ENCODE measurements at regions not wholly inside any gene's neighbourhood (a gene's known extent, or its start where the extent isn't known, plus 50 kb on each side); places are given as distances from the start of the nearest gene placed in this dataset.

DNA sequence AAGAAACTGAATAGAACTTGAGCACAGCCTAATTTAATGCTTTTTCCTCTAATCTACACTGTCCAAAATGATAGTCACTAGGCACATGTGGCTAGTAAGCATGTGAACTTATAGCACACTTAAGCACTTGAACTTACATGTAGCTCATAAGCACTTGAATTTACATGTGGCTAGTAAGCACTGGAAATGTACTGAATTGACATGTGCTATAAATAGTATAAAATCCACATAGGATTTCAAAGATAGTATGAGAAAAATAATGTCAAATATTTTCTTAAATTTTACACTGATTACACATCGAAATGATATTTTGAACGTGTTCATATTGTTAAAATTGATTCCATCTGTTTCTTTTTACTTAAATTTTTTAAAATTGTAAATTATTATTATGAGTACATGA lies 167.3 kb downstream of the CARTPT start:
- Mint-ChIP-seq H3K27me3 (peaks cover 14% of the 10 kb centered on the region), H3K4me3 (no peak overlapping the region), H3K27ac (no peak overlapping the region), H3K9me3 (no peaks in the 10 kb centered on the region), H3K36me3 (ENCODE audit: low read depth) (no peaks in the 10 kb centered on the region), H3K4me1 (ENCODE audit: low read depth) (no peaks in the 10 kb centered on the region)
- TF ChIP-seq, protein P1, sequence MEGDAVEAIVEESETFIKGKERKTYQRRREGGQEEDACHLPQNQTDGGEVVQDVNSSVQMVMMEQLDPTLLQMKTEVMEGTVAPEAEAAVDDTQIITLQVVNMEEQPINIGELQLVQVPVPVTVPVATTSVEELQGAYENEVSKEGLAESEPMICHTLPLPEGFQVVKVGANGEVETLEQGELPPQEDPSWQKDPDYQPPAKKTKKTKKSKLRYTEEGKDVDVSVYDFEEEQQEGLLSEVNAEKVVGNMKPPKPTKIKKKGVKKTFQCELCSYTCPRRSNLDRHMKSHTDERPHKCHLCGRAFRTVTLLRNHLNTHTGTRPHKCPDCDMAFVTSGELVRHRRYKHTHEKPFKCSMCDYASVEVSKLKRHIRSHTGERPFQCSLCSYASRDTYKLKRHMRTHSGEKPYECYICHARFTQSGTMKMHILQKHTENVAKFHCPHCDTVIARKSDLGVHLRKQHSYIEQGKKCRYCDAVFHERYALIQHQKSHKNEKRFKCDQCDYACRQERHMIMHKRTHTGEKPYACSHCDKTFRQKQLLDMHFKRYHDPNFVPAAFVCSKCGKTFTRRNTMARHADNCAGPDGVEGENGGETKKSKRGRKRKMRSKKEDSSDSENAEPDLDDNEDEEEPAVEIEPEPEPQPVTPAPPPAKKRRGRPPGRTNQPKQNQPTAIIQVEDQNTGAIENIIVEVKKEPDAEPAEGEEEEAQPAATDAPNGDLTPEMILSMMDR (IDR thresholded peaks at IDR 0.05) = no peak
- ATAC-seq = no peak
- DNase-seq = no peak
- POLR2A ChIA-PET = no interaction called here
- intact Hi-C loops (cut with micrococcal nuclease) = no loop called here
- CTCF ChIA-PET = no interaction called here

DNA sequence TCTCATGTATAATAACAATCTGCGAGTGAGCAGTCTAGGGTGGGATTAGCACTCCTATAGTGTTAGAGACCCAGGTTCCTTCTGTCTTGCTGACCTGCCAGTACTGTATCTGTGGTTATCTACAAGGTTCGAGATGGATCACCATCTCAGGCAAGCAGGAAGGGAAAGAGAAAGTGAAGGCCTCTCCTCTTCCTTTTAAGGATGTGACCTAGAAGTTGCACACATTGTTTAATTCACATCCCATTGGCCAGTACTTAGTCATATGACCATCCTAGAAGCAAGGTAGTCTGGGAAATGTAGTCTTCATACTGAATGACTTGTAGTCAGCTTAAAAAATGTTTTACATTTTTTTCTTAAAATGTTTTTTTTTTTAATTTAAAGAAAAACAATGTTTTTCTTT lies 168.6 kb downstream of the CARTPT start:
- intact Hi-C loops (cut with micrococcal nuclease) = no loop called here
- CTCF ChIA-PET = no interaction called here
- TF ChIP-seq, protein P1 (IDR thresholded peaks at IDR 0.05) = no peak

DNA sequence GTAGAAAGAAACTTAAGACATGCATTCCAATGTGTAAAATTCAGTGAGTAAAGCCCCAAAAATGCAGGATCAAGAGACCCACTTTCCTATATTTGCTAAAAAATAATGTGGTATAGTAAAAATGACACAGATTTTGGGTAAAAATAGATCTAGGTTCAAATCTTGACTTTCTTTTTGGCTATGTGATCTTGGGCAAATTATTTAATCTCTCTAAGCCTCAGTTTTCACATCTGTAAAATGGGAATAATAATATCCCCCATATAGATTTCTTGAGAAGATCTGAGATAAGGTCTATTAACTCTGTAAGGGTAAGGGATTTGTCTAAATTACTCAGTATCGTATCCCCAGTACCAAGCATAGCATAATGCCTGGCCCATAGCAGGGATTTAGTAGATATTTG lies 172.3 kb downstream of the CARTPT start:
- H3K27ac Mint-ChIP-seq = no peak overlapping the region
- no peak overlapping the region for H3K4me3 Mint-ChIP-seq
- no peaks in the 10 kb centered on the region for H3K9me3 Mint-ChIP-seq
- ATAC-seq = no peak
- TF ChIP-seq, protein P1 (IDR thresholded peaks at IDR 0.05) = no peak
- peaks cover 11% of the 10 kb centered on the region for H3K27me3 Mint-ChIP-seq
- CTCF ChIA-PET = no interaction called here
- no peaks in the 10 kb centered on the region for H3K36me3 Mint-ChIP-seq (ENCODE audit: low read depth)
- no peaks in the 10 kb centered on the region for H3K4me1 Mint-ChIP-seq (ENCODE audit: low read depth)
- POLR2A ChIA-PET = no interaction called here
- no peak for DNase-seq
- intact Hi-C loops (cut with micrococcal nuclease) = no loop called here

More for the DNA sequence above, 168.6 kb downstream of the CARTPT start:
- Mint-ChIP-seq H3K9me3 (no peaks in the 10 kb centered on the region), H3K27ac (no peak overlapping the region), H3K36me3 (ENCODE audit: low read depth) (no peaks in the 10 kb centered on the region), H3K4me1 (ENCODE audit: low read depth) (no peaks in the 10 kb centered on the region), H3K4me3 (no peak overlapping the region), H3K27me3 (peaks cover 14% of the 10 kb centered on the region)
- ATAC-seq (peak; percentile 100), DNase-seq (no peak)
- POLR2A ChIA-PET = no interaction called here

DNA sequence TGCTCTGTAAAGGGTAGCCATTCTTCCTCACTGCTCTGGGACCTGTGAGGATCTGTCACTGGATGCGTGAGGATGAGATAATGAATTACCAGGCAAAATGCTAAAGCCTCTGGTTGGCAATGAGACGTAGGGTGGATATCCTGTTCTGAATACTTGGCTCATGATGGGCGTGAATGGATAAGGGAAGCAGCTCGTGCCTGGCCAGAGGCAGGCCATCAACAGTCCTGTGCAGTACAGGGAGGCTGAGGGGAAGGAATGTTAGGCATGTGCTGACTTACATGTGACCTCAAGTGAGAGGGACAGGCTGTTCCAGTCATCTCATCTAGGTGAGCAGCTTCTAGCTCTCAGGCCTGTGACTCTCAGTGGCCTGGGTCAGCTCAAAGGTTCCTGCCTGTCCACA lies 172.8 kb downstream of the CARTPT start:
- peaks cover 11% of the 10 kb centered on the region for H3K27me3 Mint-ChIP-seq
- no peak overlapping the region for H3K27ac Mint-ChIP-seq
- ATAC-seq (no peak), DNase-seq (no peak)
- intact Hi-C loops (cut with micrococcal nuclease) = no loop called here
- H3K4me1 Mint-ChIP-seq (ENCODE audit: low read depth) = no peaks in the 10 kb centered on the region
- POLR2A ChIA-PET = no interaction called here
- CTCF ChIA-PET = no interaction called here
- TF ChIP-seq, protein P1 (IDR thresholded peaks at IDR 0.05) = no peak
- H3K4me3 Mint-ChIP-seq = no peak overlapping the region
- H3K36me3 Mint-ChIP-seq (ENCODE audit: low read depth) = no peaks in the 10 kb centered on the region
- H3K9me3 Mint-ChIP-seq = no peaks in the 10 kb centered on the region

DNA sequence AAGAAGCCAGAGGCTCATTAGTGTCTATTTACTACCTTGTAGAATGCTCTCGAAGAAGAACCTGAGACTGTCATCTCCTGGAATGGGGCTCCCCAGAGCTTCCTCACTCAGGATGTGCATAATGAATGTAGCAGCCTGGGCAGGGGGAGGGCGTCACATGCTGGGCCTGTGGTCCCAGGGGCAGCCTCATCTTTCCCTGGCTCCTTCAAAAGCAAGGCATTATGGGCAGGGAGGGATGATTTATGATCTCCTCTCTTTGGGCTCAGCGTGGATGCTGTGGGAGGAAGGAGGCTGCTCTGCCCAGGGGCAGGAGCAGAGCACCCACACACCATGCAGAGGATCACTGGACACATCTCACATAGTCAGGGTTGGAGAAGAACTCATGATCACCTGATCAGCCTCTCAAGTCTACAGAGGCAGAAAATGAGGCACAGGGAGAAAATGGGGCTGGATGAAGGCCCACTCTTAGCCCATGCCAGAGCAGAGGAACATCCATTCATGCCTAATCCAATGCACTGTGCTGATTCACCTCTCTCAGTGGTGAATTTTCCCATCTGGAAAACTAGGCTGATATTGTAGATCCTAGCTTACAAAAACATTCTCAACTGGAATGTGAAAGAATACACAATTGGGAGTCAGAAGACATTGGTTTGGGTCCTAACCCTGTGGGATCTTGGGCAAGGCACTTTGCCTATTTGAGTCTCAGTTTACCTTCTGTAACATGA lies 173.7 kb downstream of the CARTPT start:
- no peak for DNase-seq
- no peak for ATAC-seq
- no peaks in the 10 kb centered on the region for H3K9me3 Mint-ChIP-seq
- no peak overlapping the region for H3K4me3 Mint-ChIP-seq
- H3K27me3 Mint-ChIP-seq = peaks cover 11% of the 10 kb centered on the region
- no peaks in the 10 kb centered on the region for H3K4me1 Mint-ChIP-seq (ENCODE audit: low read depth)
- H3K27ac Mint-ChIP-seq = no peak overlapping the region
- TF ChIP-seq, protein P1 (IDR thresholded peaks at IDR 0.05) = no peak
- intact Hi-C loops (cut with micrococcal nuclease) = no loop called here
- ChIA-PET POLR2A (no interaction called here), CTCF (no interaction called here)
- H3K36me3 Mint-ChIP-seq (ENCODE audit: low read depth) = no peaks in the 10 kb centered on the region

Measured in activated CD8-positive, alpha-beta T cell treated with anti-CD3 and anti-CD28 coated beads for 36 hours (primary cell).